ENCODE measurements at regions not wholly inside any gene's neighbourhood (a gene's known extent, or its start where the extent isn't known, plus 50 kb on each side); places are given as distances from the start of the nearest gene placed in this dataset.

DNA sequence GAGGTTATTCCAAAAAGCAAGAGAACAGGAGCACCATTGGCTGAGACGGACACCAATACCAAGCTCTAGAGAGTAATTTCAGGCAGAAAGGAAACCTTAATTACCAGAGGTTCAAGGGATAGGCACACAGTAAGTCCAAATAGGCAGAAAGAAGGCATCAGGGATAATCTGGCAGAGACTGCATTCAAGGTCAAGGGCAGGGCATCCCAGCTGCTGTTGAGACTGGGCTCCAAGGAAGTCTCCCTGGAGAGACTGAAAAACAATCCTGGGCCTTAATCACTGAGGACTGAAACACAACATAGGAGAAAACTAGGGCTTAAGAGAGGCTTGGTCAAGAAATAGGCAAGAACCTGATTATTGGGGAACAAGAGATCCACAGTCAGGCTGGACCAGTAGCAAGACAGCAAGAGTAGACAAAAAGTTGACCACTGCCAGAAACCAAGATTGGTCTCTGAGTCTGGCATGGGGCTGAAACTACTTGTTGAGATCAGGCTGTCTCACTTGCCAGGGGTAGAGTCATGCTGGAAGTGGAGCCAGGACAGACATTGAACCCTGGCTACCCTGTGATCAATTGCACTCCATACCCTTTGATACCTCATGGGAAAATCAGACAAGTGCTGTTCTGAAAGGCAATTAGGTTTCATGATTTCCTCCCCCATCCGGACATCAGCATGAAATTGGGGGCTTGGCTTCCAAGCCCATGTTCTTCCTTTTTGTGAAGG is 193.2 kb upstream of the TNP1 start:
- TF ChIP-seq Cebpa-rat (IDR thresholded peaks at IDR 0.05) = no peak
- peaks cover 60% of the 10 kb centered on the region for H3K4me1 ChIP-seq

DNA sequence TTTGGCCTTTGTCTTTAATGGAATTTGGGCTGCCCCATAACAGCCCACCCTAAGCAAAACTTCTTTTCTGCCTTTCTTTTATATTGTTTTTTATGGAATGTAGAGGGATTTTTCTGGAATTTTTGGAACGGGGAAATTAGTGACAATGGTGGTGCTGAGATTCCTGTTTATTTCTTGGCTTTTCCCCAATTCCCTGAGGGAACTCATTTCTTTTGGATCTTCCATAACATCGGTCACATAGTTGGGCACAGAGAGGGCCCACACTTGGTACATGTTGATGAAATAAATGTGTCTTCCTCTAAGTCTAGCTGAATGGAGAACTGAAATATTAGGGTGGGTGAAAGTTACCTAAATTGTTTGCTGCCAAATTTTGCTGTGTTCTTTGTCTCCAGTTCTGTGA is 191.6 kb upstream of the TNP1 start:
- no peak for TF ChIP-seq Cebpa-rat (IDR thresholded peaks at IDR 0.05)
- no peak overlapping the region for H3K4me3 ChIP-seq
- H3K27ac ChIP-seq = 0 out of 2 replicates have a peak overlapping the region, but pooled peaks have one; percentile 8
- no peaks in the 10 kb centered on the region for H4K20me1 ChIP-seq
- no peak overlapping the region for H3K9ac ChIP-seq
- H3K27me3 ChIP-seq = no peaks in the 10 kb centered on the region
- peaks cover 60% of the 10 kb centered on the region for H3K4me1 ChIP-seq
- H3K4me2 ChIP-seq = peak overlapping the region; percentile 69
- no peaks in the 10 kb centered on the region for H3K36me3 ChIP-seq
- H3K9me3 ChIP-seq = 0 out of 2 replicates have a peak, but pooled peaks cover 7% of the 10 kb centered on the region

More for the DNA sequence above, 193.2 kb upstream of the TNP1 start:
- Histone ChIP-seq H3K9ac (no peak overlapping the region), H3K4me2 (peak overlapping the region; percentile 69), H3K9me3 (0 out of 2 replicates have a peak, but pooled peaks cover 7% of the 10 kb centered on the region), H3K27me3 (no peaks in the 10 kb centered on the region), H4K20me1 (no peaks in the 10 kb centered on the region), H3K36me3 (no peaks in the 10 kb centered on the region), H3K27ac (no peak overlapping the region), H3K4me3 (no peak overlapping the region)

DNA sequence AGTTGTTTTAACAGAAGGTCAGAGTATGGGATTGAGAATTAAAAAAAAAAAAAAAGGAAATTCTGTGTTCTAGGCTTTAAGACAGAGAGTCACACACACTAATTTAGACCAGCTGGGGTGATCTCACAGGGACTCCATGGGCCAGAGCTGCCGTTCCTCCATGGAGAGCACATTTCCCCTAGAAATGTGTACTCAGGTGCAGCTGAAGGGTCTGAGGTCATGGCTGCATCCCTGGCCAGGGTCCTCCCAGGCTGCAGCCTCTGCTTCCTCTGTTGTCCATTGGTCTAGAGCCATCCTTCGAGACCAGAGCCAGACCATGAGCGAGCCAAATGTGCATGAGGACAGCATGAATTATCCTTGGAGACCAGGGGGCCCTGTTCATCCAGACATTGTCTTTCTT is 190.1 kb upstream of the TNP1 start:
- Histone ChIP-seq H3K27ac (no peak overlapping the region), H3K4me1 (peaks cover 53% of the 10 kb centered on the region), H3K36me3 (no peaks in the 10 kb centered on the region), H3K9ac (no peak overlapping the region), H3K27me3 (no peaks in the 10 kb centered on the region), H4K20me1 (no peaks in the 10 kb centered on the region), H3K4me3 (no peak overlapping the region), H3K9me3 (0 out of 2 replicates have a peak, but pooled peaks cover 7% of the 10 kb centered on the region), H3K4me2 (peak overlapping the region; percentile 69)
- TF ChIP-seq Cebpa-rat (IDR thresholded peaks at IDR 0.05) = no peak

DNA sequence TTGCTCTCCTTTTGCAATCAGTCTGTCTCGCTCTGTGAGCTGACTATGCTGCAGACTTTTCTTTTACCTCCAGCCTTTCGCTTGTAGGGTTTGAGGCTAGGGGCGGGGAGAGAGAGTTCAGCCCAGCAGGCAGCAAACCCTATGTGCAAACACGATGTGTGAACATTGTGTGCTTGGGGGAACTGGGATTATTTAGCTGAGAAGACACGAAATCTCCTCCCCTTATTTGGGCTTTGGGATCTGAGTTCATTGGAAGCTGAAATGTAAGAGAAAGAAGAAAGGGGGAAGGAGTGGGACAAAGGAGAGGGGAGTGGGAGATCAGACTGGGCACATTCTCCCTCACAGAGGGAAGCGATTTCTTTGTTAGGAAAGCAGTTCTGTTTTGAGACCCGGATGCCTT is 189.6 kb upstream of the TNP1 start:
- Histone ChIP-seq H3K4me2 (peak overlapping the region; percentile 69; the same call in 1 of the 2 replicates), H3K9me3 (0 out of 2 replicates have a peak, but pooled peaks cover 7% of the 10 kb centered on the region), H3K36me3 (no peaks in the 10 kb centered on the region), H3K27ac (no peak overlapping the region), H3K4me3 (no peak overlapping the region), H3K27me3 (no peaks in the 10 kb centered on the region), H4K20me1 (no peaks in the 10 kb centered on the region), H3K4me1 (peaks cover 48% of the 10 kb centered on the region), H3K9ac (no peak overlapping the region)
- no peak for TF ChIP-seq Cebpa-rat (IDR thresholded peaks at IDR 0.05)

DNA sequence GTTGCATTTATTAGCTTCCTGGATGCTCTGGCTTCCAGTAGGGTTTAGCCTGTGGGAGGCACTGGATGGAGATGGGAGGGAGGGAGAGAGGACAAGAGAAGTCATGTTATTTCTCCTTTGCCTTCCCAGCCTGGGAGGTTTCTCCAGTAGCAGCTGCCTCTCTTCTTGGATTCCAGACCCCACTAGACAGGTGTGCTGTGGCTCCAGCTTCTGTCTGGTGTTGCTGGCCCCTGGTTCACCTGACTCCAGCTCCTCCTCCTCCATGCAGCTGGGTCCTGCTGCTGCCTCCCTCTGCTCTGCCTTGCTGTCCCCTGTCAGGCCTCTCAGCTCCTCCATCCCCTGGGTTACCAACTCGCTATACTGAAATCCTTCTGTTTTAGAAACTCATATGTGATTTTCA is 188.9 kb upstream of the TNP1 start:
- Histone ChIP-seq H3K27ac (no peak overlapping the region), H3K4me3 (no peak overlapping the region)
- no peak for TF ChIP-seq Cebpa-rat (IDR thresholded peaks at IDR 0.05)

DNA sequence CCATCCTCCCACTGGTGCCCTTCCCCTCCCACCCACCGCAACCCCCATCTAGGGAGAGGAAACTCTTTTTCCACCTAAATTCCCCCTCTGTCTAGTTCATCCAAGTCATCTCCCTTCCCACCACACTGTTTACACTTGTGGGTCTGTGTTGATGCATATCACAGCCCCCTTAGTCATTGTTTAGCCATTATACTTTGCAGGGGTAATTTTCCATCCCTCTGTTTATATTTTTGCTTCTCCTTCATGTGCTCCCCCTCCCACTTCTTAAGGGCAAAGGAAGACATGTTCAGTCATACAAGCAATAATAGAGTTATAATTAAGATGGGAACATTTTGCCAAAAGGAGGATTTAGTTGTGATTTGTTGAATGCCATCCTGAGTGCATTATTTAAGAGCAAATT is 187.8 kb upstream of the TNP1 start:
- Histone ChIP-seq H3K27me3 (no peaks in the 10 kb centered on the region), H4K20me1 (no peaks in the 10 kb centered on the region), H3K4me2 (no peak overlapping the region), H3K27ac (no peak overlapping the region), H3K4me3 (no peak overlapping the region), H3K9ac (no peak overlapping the region), H3K36me3 (no peaks in the 10 kb centered on the region), H3K9me3 (peaks cover 5% of the 10 kb centered on the region; the same call in 1 of the 2 replicates), H3K4me1 (peaks cover 34% of the 10 kb centered on the region)
- TF ChIP-seq Cebpa-rat (IDR thresholded peaks at IDR 0.05) = no peak

More for the DNA sequence above, 188.9 kb upstream of the TNP1 start:
- Histone ChIP-seq H3K4me2 (no peak overlapping the region), H3K9ac (no peak overlapping the region), H3K27me3 (no peaks in the 10 kb centered on the region), H3K36me3 (no peaks in the 10 kb centered on the region), H4K20me1 (no peaks in the 10 kb centered on the region), H3K9me3 (0 out of 2 replicates have a peak, but pooled peaks cover 7% of the 10 kb centered on the region), H3K4me1 (peaks cover 42% of the 10 kb centered on the region)

DNA sequence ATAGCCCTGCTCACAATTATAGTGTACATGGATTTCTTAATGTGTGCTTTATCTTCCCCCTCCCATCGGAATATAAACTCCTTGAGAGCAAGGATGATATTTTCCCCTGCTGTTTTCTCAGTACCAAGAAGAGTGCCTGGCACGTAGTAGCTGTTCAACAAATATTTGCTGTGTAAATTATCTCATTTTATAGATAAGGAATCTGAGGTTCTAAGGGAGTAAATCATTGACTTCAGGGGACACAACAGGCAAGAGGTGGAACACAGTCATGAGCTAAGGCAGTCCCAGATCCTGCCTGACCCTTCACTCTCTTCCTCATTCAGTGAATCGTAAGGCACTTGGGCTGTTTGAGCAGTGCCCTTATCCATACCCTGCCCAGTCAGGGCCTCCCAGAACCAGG is 187.3 kb upstream of the TNP1 start:
- peaks cover 30% of the 10 kb centered on the region for H3K4me1 ChIP-seq
- H3K9ac ChIP-seq = no peak overlapping the region
- peaks cover 7% of the 10 kb centered on the region; the same call in 1 of the 2 replicates for H3K9me3 ChIP-seq
- H3K27ac ChIP-seq = no peak overlapping the region
- H4K20me1 ChIP-seq = no peaks in the 10 kb centered on the region
- TF ChIP-seq Cebpa-rat (IDR thresholded peaks at IDR 0.05) = no peak
- H3K4me2 ChIP-seq = no peak overlapping the region
- no peaks in the 10 kb centered on the region for H3K27me3 ChIP-seq
- no peak overlapping the region for H3K4me3 ChIP-seq
- H3K36me3 ChIP-seq = no peaks in the 10 kb centered on the region

DNA sequence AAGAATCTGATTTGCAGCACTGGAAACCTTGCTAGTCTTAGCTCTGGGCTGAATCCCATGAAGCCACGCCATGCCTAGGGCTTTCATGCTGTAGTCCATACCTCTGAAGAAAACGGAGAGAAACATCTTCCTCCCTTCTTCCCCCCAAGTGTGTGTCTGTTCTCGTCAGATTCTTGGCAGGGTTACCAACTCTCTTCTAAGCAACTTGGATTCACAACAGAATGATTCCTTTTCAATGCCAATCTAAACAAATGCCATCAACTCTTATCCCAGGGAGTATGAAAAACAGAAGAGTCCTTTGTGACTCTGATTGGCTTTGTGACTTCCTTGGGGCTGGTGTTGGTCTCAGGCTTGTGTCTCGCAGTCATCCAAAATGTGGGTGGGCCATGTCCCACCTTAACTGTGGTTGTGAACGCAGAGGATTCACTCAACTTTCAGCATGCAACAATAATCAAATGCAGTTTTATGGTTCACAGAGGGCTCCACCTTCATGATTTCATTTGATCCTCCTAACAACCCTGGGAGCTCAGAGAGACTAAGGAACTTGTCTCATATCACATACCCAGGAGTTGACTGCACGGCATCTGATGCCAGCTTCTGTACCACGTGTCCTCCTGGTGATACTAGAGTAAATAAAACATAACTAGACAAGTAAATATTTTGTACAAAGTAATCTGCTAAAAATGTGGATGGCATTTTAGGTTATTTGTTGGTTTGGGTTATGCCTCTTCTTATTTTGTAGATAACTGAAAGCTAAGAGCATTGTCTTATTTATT is 186.0 kb upstream of the TNP1 start:
- Histone ChIP-seq H3K9me3 (peaks cover 18% of the 10 kb centered on the region; the same call in 1 of the 2 replicates), H3K36me3 (no peaks in the 10 kb centered on the region), H3K4me2 (no peak overlapping the region), H4K20me1 (no peaks in the 10 kb centered on the region), H3K4me1 (peaks cover 17% of the 10 kb centered on the region), H3K4me3 (no peak overlapping the region), H3K9ac (no peak overlapping the region), H3K27ac (no peak overlapping the region), H3K27me3 (no peaks in the 10 kb centered on the region)
- TF ChIP-seq Cebpa-rat (IDR thresholded peaks at IDR 0.05) = no peak

DNA sequence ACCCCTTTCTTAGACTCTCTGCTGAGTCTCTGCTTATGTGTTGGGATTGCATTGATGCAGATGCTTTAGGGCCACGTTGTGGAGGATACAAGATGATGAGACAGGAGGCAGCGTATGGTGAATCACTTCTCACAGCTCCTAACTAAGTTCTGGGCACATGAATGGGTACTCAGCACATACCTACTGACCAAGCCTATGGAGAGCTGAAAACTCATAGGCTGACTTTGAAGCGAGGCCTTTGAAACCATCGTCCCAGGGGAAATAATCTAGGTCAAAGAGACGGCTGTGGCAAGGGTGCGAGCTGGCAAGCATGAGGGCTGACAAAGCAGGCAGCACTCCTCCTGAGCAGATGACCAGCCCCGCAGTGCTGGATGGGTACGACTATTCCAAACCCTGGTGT is 180.2 kb upstream of the TNP1 start:
- TF ChIP-seq Cebpa-rat (IDR thresholded peaks at IDR 0.05) = no peak
- H3K4me3 ChIP-seq = no peak overlapping the region

DNA sequence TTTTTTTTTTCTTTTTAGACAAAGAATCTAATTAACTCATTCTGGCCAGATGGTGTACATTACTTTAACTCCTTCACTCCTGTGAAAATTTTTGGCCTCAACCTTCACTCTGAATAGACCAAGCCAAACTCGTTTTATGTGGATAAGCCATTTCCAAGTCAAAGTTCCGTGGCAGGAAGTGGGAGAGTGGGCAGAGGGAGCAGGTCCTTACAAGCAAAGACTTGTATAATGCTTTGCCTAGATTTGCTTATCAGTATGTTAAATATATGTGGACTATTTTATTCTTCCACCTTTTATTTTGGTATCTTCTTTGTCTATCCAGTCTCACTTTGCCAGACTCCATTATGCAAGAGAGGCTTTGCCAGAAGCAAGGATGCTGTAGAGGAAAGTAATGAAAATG is 178.1 kb upstream of the TNP1 start:
- H3K36me3 ChIP-seq = no peaks in the 10 kb centered on the region
- H3K9ac ChIP-seq = no peak overlapping the region
- H3K4me2 ChIP-seq = no peak overlapping the region
- H4K20me1 ChIP-seq = no peaks in the 10 kb centered on the region
- H3K4me3 ChIP-seq = no peak overlapping the region
- no peak overlapping the region for H3K27ac ChIP-seq
- peaks cover 18% of the 10 kb centered on the region; the same call in 1 of the 2 replicates for H3K9me3 ChIP-seq
- H3K4me1 ChIP-seq = peaks cover 18% of the 10 kb centered on the region
- no peak for TF ChIP-seq Cebpa-rat (IDR thresholded peaks at IDR 0.05)
- no peaks in the 10 kb centered on the region; the same call in 1 of the 2 replicates for H3K27me3 ChIP-seq

More for the DNA sequence above, 180.2 kb upstream of the TNP1 start:
- H3K9me3 ChIP-seq = peaks cover 18% of the 10 kb centered on the region; the same call in 1 of the 2 replicates
- H3K4me1 ChIP-seq = peaks cover 9% of the 10 kb centered on the region
- H3K4me2 ChIP-seq = peak overlapping the region; percentile 44
- H3K9ac ChIP-seq = no peak overlapping the region
- H3K27me3 ChIP-seq = no peaks in the 10 kb centered on the region; the same call in 1 of the 2 replicates
- H3K36me3 ChIP-seq = no peaks in the 10 kb centered on the region
- H3K27ac ChIP-seq = no peak overlapping the region
- no peaks in the 10 kb centered on the region for H4K20me1 ChIP-seq
